OCI-LY1 (cell line): ENCODE measurements at regions not wholly inside any gene's neighbourhood (a gene's known extent, or its start where the extent isn't known, plus 50 kb on each side); places are given as distances from the start of the nearest gene placed in this dataset.

Experiments
- H2AFZ ChIP-seq: fragments of 200-600 bp; sonication (generic), shearing (Covaris generic); 2 replicates; pipeline ENCODE4 v1.6.0; 2014; ENCODE audit warnings: antibody characterized with exemption, mild to moderate bottlenecking, low read length
- H3F3A ChIP-seq: fragments of 200-600 bp; sonication (generic), shearing (Covaris generic); 2 replicates; pipeline ENCODE4 v1.6.0; 2014; ENCODE audit warnings: mild to moderate bottlenecking, antibody characterized with exemption, low read length, moderate library complexity; ENCODE audit not compliant: insufficient read depth
- H3K27ac ChIP-seq: fragments of 200-600 bp; sonication (generic); 2 replicates; pipeline ENCODE4 v1.5.1; 2014; ENCODE audit warnings: low read length, mixed run types, mild to moderate bottlenecking, low read depth; ENCODE audit not compliant: poor library complexity, severe bottlenecking
- H3K27me3 ChIP-seq: fragments of 200-600 bp; sonication (generic); 2 replicates; pipeline ENCODE4 v1.6.0; 2014; ENCODE audit warnings: antibody characterized with exemption, mild to moderate bottlenecking, low read length, moderate library complexity; ENCODE audit not compliant: insufficient read depth
- H3K36me3 ChIP-seq: fragments of 200-600 bp; sonication (generic); 2 replicates; pipeline ENCODE4 v1.6.1; 2014; ENCODE audit warnings: mild to moderate bottlenecking, antibody characterized with exemption, low read length, moderate library complexity, mixed read lengths; ENCODE audit not compliant: insufficient read depth
- H3K4me1 ChIP-seq: fragments of 200-600 bp; sonication (generic); 2 replicates; pipeline ENCODE4 v1.5.1; 2014; ENCODE audit warnings: mild to moderate bottlenecking, low read length, moderate library complexity; ENCODE audit not compliant: insufficient read depth, severe bottlenecking
- H3K4me2 ChIP-seq: fragments of 200-600 bp; sonication (generic), shearing (Covaris generic); 2 replicates; pipeline ENCODE4 v1.6.1; 2014; ENCODE audit warnings: low read length
- H3K4me3 ChIP-seq: fragments of 200-600 bp; sonication (generic); 2 replicates; pipeline ENCODE4 v1.5.1; 2014; ENCODE audit warnings: low read length, low read depth, mild to moderate bottlenecking, mixed read lengths; ENCODE audit not compliant: poor library complexity, severe bottlenecking
- H3K79me2 ChIP-seq: fragments of 200-600 bp; shearing (Covaris generic); 2 replicates; pipeline ENCODE4 v1.6.1; 2016; ENCODE audit warnings: mixed run types, low read length, mixed read lengths; ENCODE audit not compliant: insufficient read depth
- H3K9ac ChIP-seq: fragments of 200-600 bp; sonication (generic), shearing (Covaris generic); 2 replicates; pipeline ENCODE4 v1.6.1; 2014; ENCODE audit warnings: mild to moderate bottlenecking, low read length, mixed read lengths
- H3K9me2 ChIP-seq: fragments of 200-600 bp; sonication (generic), shearing (Covaris generic); 2 replicates; pipeline ENCODE4 v1.6.1; 2014; ENCODE audit warnings: low read depth, mild to moderate bottlenecking, low read length, mixed read lengths
- H3K9me3 ChIP-seq: fragments of 200-600 bp; shearing (Covaris generic); 2 replicates; pipeline ENCODE4 v1.6.1; 2014; ENCODE audit warnings: low read length, mixed read lengths
- H4K20me1 ChIP-seq: fragments of 200-600 bp; sonication (generic), shearing (Covaris generic); 2 replicates; pipeline ENCODE4 v1.6.0; 2016; ENCODE audit warnings: mild to moderate bottlenecking, low read length; ENCODE audit not compliant: insufficient read depth
- CTCF ChIP-seq: fragments of 200-600 bp; sonication (generic), shearing (Covaris generic); IDR thresholded peaks from 2 replicates; pipeline ENCODE4 v1.5.1; 2017; ENCODE audit warnings: mild to moderate bottlenecking, antibody characterized with exemption, low read length, moderate library complexity, mixed read lengths
- EZH2 ChIP-seq: fragments of 200-600 bp; sonication (generic), shearing (Covaris generic); IDR thresholded peaks from 2 replicates; pipeline ENCODE4 v1.8.0; 2017; ENCODE audit warnings: borderline replicate concordance, mixed run types, mild to moderate bottlenecking, antibody characterized with exemption, low read length, moderate library complexity, mixed read lengths

- Histone ChIP-seq H2AFZ (no peak overlapping the region), H3K79me2 (no peaks in the 10 kb centered on the region), H3K4me3 (no peak overlapping the region), H3K27ac (no peak overlapping the region), H3K27me3 (no peaks in the 10 kb centered on the region), H3K9me3 (no peaks in the 10 kb centered on the region), H3K9ac (no peak overlapping the region), H4K20me1 (no peaks in the 10 kb centered on the region), H3K4me2 (no peak overlapping the region), H3K4me1 (peaks cover 10% of the 10 kb centered on the region), H3F3A (no peaks in the 10 kb centered on the region), H3K36me3 (no peaks in the 10 kb centered on the region), H3K9me2 (no peaks in the 10 kb centered on the region)
- TF ChIP-seq CTCF (no peak), EZH2 (no peak)
Measured at GRCh38 chr6:71490876-71491275, 202.3 kb downstream of the OGFRL1 start.

- no peak overlapping the region for H2AFZ ChIP-seq
- no peak overlapping the region for H3K27ac ChIP-seq
- no peaks in the 10 kb centered on the region for H3K79me2 ChIP-seq
- TF ChIP-seq CTCF (no peak), EZH2 (no peak)
- peaks cover 20% of the 10 kb centered on the region for H3K4me1 ChIP-seq
- no peaks in the 10 kb centered on the region for H3F3A ChIP-seq
- no peaks in the 10 kb centered on the region for H3K27me3 ChIP-seq
- no peaks in the 10 kb centered on the region for H3K9me2 ChIP-seq
- no peak overlapping the region for H3K4me2 ChIP-seq
- H3K4me3 ChIP-seq: no peak overlapping the region
- no peak overlapping the region for H3K9ac ChIP-seq
- no peaks in the 10 kb centered on the region for H3K36me3 ChIP-seq
- no peaks in the 10 kb centered on the region for H4K20me1 ChIP-seq
- H3K9me3 ChIP-seq: no peaks in the 10 kb centered on the region
Measured at GRCh38 chr6:71491844-71492243, 203.2 kb downstream of the OGFRL1 start.

GRCh38 chr6:71492668-71493067, 204.1 kb downstream of the OGFRL1 start:
- Histone ChIP-seq H2AFZ (no peak overlapping the region), H3F3A (no peaks in the 10 kb centered on the region), H3K4me1 (peaks cover 20% of the 10 kb centered on the region), H3K9me2 (no peaks in the 10 kb centered on the region), H3K36me3 (no peaks in the 10 kb centered on the region), H3K27ac (no peak overlapping the region), H3K4me3 (no peak overlapping the region), H3K4me2 (no peak overlapping the region), H3K27me3 (no peaks in the 10 kb centered on the region), H3K79me2 (no peaks in the 10 kb centered on the region), H4K20me1 (no peaks in the 10 kb centered on the region), H3K9ac (no peak overlapping the region), H3K9me3 (no peaks in the 10 kb centered on the region)
- no peak for TF ChIP-seq EZH2
- TF ChIP-seq CTCF: no peak
